ENCODE measurements at regions not wholly inside any gene's neighbourhood (a gene's known extent, or its start where the extent isn't known, plus 50 kb on each side); places are given as distances from the start of the nearest gene placed in this dataset.

- Histone ChIP-seq H3K4me3 (no peak overlapping the region), H3K4me1 (no peaks in the 10 kb centered on the region), H3K9me3 (no peaks in the 10 kb centered on the region), H3K27ac (no peak overlapping the region), H3K27me3 (no peaks in the 10 kb centered on the region), H3K36me3 (no peaks in the 10 kb centered on the region)
- DNase-seq: no peak
- TF ChIP-seq CTCF (IDR thresholded peaks at IDR 0.05) (no peak), POLR2A (IDR thresholded peaks at IDR 0.05) (no peak)
These were observed 54.4 kb upstream of the MARCKS start for GRCh38 chr6:113802779-113803178.

GRCh38 chr6:113805173-113805790 lies 51.9 kb upstream of the MARCKS start:
- Histone ChIP-seq H3K4me1 (no peaks in the 10 kb centered on the region), H3K36me3 (no peaks in the 10 kb centered on the region), H3K27ac (peak overlapping the region in 3 of 4 donors; percentile 38 to 52 (median 38)), H3K9me3 (no peaks in the 10 kb centered on the region), H3K4me3 (no peak overlapping the region), H3K27me3 (no peaks in the 10 kb centered on the region)
- DNase-seq: no peak
- TF ChIP-seq CTCF (IDR thresholded peaks at IDR 0.05) (no peak), POLR2A (IDR thresholded peaks at IDR 0.05) (no peak)

GRCh38 chr6:113805811-113806495 lies 51.2 kb upstream of the MARCKS start:
- no peak for DNase-seq
- no peaks in the 10 kb centered on the region for H3K27me3 ChIP-seq
- H3K4me1 ChIP-seq: no peaks in the 10 kb centered on the region
- H3K36me3 ChIP-seq: no peaks in the 10 kb centered on the region
- no peaks in the 10 kb centered on the region for H3K9me3 ChIP-seq
- no peak overlapping the region for H3K4me3 ChIP-seq
- H3K27ac ChIP-seq: peak overlapping the region in 2 of 4 donors; percentile 38 to 52
- TF ChIP-seq POLR2A (IDR thresholded peaks at IDR 0.05) (no peak), CTCF (IDR thresholded peaks at IDR 0.05) (no peak)

Small RNA genes in the stretch of these regions (small RNA-seq; reads per million reads assigned to genes)
- gene RNU6-1163P: 0 to 0.06 reads per million in 2 donors
